Mesothelial cell of epicardium (in vitro differentiated cells): ENCODE measurements at regions not wholly inside any gene's neighbourhood (a gene's known extent, or its start where the extent isn't known, plus 50 kb on each side); places are given as distances from the start of the nearest gene placed in this dataset.
"Not testable (repeated sequence)": the region's sequence is repeated elsewhere in the genome, so short reads cannot be mapped to it uniquely, and the experiment has no call there.

Source experiments
- DNase-seq, 2 experiments: peaks; one replicate each; pipeline ENCODE4 v3.0.0; 2021; ENCODE audit warnings: low spot score in 2 of 2; ENCODE audit not compliant: unreplicated experiment in 2 of 2
- H3K27ac Mint-ChIP-seq: 2 replicates; pipeline ENCODE4 v1.8.0; 2021; ENCODE audit warnings: mixed read lengths
- H3K27me3 Mint-ChIP-seq: 2 replicates; pipeline ENCODE4 v1.8.0; 2021; ENCODE audit warnings: low read depth, mixed read lengths
- H3K36me3 Mint-ChIP-seq: 2 replicates; pipeline ENCODE4 v1.8.0; 2021; ENCODE audit warnings: mixed read lengths
- H3K4me1 Mint-ChIP-seq: 2 replicates; pipeline ENCODE4 v1.8.0; 2021; ENCODE audit warnings: mixed read lengths
- H3K4me3 Mint-ChIP-seq: 2 replicates; pipeline ENCODE4 v1.8.0; 2021; ENCODE audit warnings: mild to moderate bottlenecking, moderate library complexity, mixed read lengths
- H3K9me3 Mint-ChIP-seq: 2 replicates; pipeline ENCODE4 v1.8.0; 2021; ENCODE audit warnings: mixed read lengths
- TF ChIP-seq, protein P1 (sequence below): fragments of 200-600 bp; sonication (generic); IDR thresholded peaks from one replicate; pipeline ENCODE4 v1.5.0; 2021; ENCODE audit warnings: antibody characterized with exemption; ENCODE audit not compliant: unreplicated experiment

DNA sequence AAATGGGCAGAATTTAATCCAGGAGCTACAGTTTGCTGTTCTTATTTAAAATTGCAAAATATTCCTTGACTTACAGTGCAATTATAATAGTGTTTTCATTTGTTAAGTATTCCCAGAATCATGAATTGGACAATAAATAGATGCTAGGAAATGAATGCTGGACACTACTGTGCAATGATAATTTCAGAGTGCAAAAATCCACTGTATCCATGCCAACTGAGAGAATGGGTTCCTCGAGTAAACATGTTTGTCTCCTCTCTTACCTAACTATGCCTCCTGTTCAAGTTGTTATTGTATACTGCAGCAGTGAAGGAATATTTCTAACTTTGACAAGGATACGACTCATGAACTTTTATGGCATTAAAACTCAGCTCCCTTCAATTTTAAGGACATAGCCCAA lies 1396.3 kb downstream of the GATA3 start:
- H3K27ac Mint-ChIP-seq: no peak overlapping the region
- H3K4me1 Mint-ChIP-seq: no peaks in the 10 kb centered on the region
- peaks cover 11% of the 10 kb centered on the region for H3K27me3 Mint-ChIP-seq
- TF ChIP-seq, protein P1, sequence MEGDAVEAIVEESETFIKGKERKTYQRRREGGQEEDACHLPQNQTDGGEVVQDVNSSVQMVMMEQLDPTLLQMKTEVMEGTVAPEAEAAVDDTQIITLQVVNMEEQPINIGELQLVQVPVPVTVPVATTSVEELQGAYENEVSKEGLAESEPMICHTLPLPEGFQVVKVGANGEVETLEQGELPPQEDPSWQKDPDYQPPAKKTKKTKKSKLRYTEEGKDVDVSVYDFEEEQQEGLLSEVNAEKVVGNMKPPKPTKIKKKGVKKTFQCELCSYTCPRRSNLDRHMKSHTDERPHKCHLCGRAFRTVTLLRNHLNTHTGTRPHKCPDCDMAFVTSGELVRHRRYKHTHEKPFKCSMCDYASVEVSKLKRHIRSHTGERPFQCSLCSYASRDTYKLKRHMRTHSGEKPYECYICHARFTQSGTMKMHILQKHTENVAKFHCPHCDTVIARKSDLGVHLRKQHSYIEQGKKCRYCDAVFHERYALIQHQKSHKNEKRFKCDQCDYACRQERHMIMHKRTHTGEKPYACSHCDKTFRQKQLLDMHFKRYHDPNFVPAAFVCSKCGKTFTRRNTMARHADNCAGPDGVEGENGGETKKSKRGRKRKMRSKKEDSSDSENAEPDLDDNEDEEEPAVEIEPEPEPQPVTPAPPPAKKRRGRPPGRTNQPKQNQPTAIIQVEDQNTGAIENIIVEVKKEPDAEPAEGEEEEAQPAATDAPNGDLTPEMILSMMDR: no peak
- no peak for DNase-seq
- no peak overlapping the region for H3K4me3 Mint-ChIP-seq
- peaks cover 14% of the 10 kb centered on the region for H3K9me3 Mint-ChIP-seq
- H3K36me3 Mint-ChIP-seq: no peaks in the 10 kb centered on the region

DNA sequence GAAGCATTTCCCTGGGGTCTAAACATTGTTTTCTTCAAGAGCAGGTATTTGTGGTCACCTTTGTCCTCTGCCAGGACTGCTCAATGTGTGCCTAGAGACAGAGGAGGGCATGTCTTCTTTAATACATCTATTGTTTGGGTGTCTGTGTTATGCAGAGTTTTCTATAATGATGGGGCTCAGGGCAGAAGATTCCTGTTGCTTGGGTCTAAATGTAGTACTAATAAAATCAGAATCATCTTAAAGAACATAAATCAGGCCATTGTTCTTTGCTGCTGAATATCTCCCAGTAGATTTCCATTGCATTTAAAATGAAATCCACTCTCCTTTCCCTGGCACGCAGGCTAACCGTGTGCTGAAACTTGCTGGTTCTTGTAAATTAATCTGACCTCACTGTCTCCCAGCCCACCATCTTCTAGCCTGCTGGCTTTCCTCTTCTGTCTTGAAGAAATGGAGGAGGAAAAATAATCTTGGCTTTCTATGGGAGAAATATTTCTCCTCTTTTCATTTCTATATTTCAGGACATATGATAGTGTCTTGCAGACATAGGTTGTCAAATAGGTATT lies 1396.8 kb downstream of the GATA3 start:
- TF ChIP-seq, protein P1: no peak
- DNase-seq: no peak
- Mint-ChIP-seq H3K9me3 (peaks cover 14% of the 10 kb centered on the region), H3K4me3 (no peak overlapping the region), H3K4me1 (no peaks in the 10 kb centered on the region), H3K27me3 (peaks cover 11% of the 10 kb centered on the region), H3K27ac (no peak overlapping the region), H3K36me3 (no peaks in the 10 kb centered on the region)

GRCh38 chr10:9452056-9452455 lies 1397.6 kb downstream of the GATA3 start:
- Mint-ChIP-seq H3K27ac (no peak overlapping the region), H3K27me3 (peaks cover 14% of the 10 kb centered on the region), H3K36me3 (no peaks in the 10 kb centered on the region), H3K9me3 (peaks cover 14% of the 10 kb centered on the region), H3K4me3 (no peak overlapping the region), H3K4me1 (no peaks in the 10 kb centered on the region)
- no peak for DNase-seq
- TF ChIP-seq, protein P1: no peak

DNA sequence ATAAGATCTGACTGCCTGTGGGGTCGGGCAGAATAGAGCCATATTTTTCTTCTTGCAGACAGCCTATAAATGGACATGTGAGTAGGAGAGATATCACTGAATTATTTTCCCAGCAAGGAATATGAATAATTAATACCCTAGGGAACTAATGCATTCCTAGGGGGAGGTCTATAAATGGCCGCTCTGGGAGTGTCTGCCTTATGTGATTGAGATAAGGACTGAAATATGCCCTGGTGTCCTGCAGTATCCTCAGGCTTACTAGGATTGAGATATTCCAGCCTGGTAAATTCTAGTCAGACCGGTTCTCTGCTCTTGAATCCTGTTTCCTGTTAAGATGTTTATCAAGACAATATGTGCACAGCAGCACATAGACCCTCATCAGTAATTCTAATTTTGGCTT lies 1399.4 kb downstream of the GATA3 start:
- H3K27me3 Mint-ChIP-seq, DNase-seq, H3K36me3 Mint-ChIP-seq, H3K4me1 Mint-ChIP-seq, H3K27ac Mint-ChIP-seq, H3K4me3 Mint-ChIP-seq: not testable (repeated sequence)
- H3K9me3 Mint-ChIP-seq: peaks cover 14% of the 10 kb centered on the region

DNA sequence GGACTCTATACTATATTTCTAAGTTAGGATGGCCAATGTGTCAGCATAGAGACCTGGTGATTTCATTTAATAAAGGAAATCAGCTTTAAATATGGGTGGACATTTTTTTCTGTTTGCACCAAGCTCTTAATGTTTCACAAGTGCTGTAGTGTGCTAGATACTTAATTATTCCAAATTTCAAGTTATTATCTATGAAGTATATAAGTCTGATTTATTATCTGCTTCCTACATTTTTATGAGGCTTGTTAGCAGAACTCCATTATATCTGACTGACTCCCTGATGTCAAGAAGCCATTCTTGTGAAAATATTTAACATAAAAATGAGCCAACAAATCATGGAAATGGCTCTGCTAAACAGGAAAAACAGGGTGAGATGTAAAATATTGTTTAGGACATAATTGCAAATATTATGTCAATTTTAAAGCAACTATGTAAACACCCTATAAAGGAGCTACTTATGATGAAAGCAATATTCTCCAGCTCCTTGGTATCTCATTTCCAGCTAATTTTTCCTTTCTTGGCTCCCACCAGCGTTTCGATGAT lies 1415.2 kb downstream of the GATA3 start:
- H3K4me1 Mint-ChIP-seq: peaks cover 7% of the 10 kb centered on the region
- TF ChIP-seq, protein P1: no peak
- no peaks in the 10 kb centered on the region for H3K27me3 Mint-ChIP-seq
- DNase-seq: no peak
- H3K4me3 Mint-ChIP-seq: no peak overlapping the region
- no peaks in the 10 kb centered on the region for H3K9me3 Mint-ChIP-seq
- H3K27ac Mint-ChIP-seq: no peak overlapping the region
- no peaks in the 10 kb centered on the region for H3K36me3 Mint-ChIP-seq

GRCh38 chr10:9470581-9470980 lies 1416.1 kb downstream of the GATA3 start:
- Mint-ChIP-seq H3K36me3 (no peaks in the 10 kb centered on the region), H3K27ac (no peak overlapping the region), H3K4me3 (no peak overlapping the region), H3K9me3 (no peaks in the 10 kb centered on the region), H3K27me3 (no peaks in the 10 kb centered on the region), H3K4me1 (peaks cover 7% of the 10 kb centered on the region)
- TF ChIP-seq, protein P1: no peak
- no peak for DNase-seq
